ENCODE measurements at regions not wholly inside any gene's neighbourhood (a gene's known extent, or its start where the extent isn't known, plus 50 kb on each side); places are given as distances from the start of the nearest gene placed in this dataset.

GRCh38 chrX:4320436-4320947 lies 607.0 kb upstream of the PRKX start:
- H3K4me1 ChIP-seq: no peaks in the 10 kb centered on the region
- no peak for TF ChIP-seq CTCF (IDR thresholded peaks at IDR 0.05; ENCODE audit: low read depth, low read length)
- H3K4me3 ChIP-seq (ENCODE audit: low read depth, low read length): no peak overlapping the region
- H3K27me3 ChIP-seq: no peaks in the 10 kb centered on the region
- no peaks in the 10 kb centered on the region for H3K36me3 ChIP-seq
- DNase-seq: no peak
- H3K9me3 ChIP-seq: no peaks in the 10 kb centered on the region

- no peak for DNase-seq
- no peak for TF ChIP-seq CTCF (IDR thresholded peaks at IDR 0.05; ENCODE audit: low read depth, low read length)
- no peaks in the 10 kb centered on the region for H3K27me3 ChIP-seq
These were observed 602.4 kb upstream of the PRKX start for GRCh38 chrX:4315891-4316290.

GRCh38 chrX:4314586-4314985 lies 601.1 kb upstream of the PRKX start:
- no peak for TF ChIP-seq CTCF (IDR thresholded peaks at IDR 0.05; ENCODE audit: low read depth, low read length)
- DNase-seq: no peak
- Histone ChIP-seq H3K27me3 (no peaks in the 10 kb centered on the region), H3K36me3 (no peaks in the 10 kb centered on the region), H3K4me3 (ENCODE audit: low read depth, low read length) (no peak overlapping the region), H3K9me3 (no peaks in the 10 kb centered on the region), H3K4me1 (no peaks in the 10 kb centered on the region)

More at GRCh38 chrX:4315891-4316290, 602.4 kb upstream of the PRKX start:
- Histone ChIP-seq H3K9me3 (no peaks in the 10 kb centered on the region), H3K4me3 (ENCODE audit: low read depth, low read length) (no peak overlapping the region), H3K36me3 (no peaks in the 10 kb centered on the region), H3K4me1 (no peaks in the 10 kb centered on the region)

- no peak overlapping the region for H3K4me3 ChIP-seq (ENCODE audit: low read depth, low read length)
- no peaks in the 10 kb centered on the region for H3K9me3 ChIP-seq
- DNase-seq: no peak
- no peaks in the 10 kb centered on the region for H3K4me1 ChIP-seq
- no peak for TF ChIP-seq CTCF (IDR thresholded peaks at IDR 0.05; ENCODE audit: low read depth, low read length)
- no peaks in the 10 kb centered on the region for H3K36me3 ChIP-seq
- no peaks in the 10 kb centered on the region for H3K27me3 ChIP-seq
These were observed 563.7 kb upstream of the PRKX start for GRCh38 chrX:4277122-4277521.

- H3K4me1 ChIP-seq: no peaks in the 10 kb centered on the region
- no peak overlapping the region for H3K4me3 ChIP-seq (ENCODE audit: low read depth, low read length)
- DNase-seq: no peak
- H3K36me3 ChIP-seq: no peaks in the 10 kb centered on the region
- H3K27me3 ChIP-seq: no peaks in the 10 kb centered on the region
- H3K9me3 ChIP-seq: no peaks in the 10 kb centered on the region
- TF ChIP-seq CTCF (IDR thresholded peaks at IDR 0.05; ENCODE audit: low read depth, low read length): no peak
These were observed 555.2 kb upstream of the PRKX start for GRCh38 chrX:4268676-4269075.

- H3K4me3 ChIP-seq (ENCODE audit: low read depth, low read length): no peak overlapping the region
- no peak for TF ChIP-seq CTCF (IDR thresholded peaks at IDR 0.05; ENCODE audit: low read depth, low read length)
- DNase-seq: no peak
- no peaks in the 10 kb centered on the region for H3K9me3 ChIP-seq
- H3K27me3 ChIP-seq: no peaks in the 10 kb centered on the region
- no peaks in the 10 kb centered on the region for H3K4me1 ChIP-seq
- H3K36me3 ChIP-seq: no peaks in the 10 kb centered on the region
These were observed 551.6 kb upstream of the PRKX start for GRCh38 chrX:4265036-4265435.

All from BE2C (cell line).